ENCODE measurements at regions not wholly inside any gene's neighbourhood (a gene's known extent, or its start where the extent isn't known, plus 50 kb on each side); places are given as distances from the start of the nearest gene placed in this dataset.
"Not testable (repeated sequence)": the region's sequence is repeated elsewhere in the genome, so short reads cannot be mapped to it uniquely, and the experiment has no call there.

- H3K4me1 ChIP-seq (ENCODE audit: control insufficient read depth, insufficient read depth, low read length, unreplicated experiment); H3K27ac ChIP-seq (ENCODE audit: low read depth, low read length); H3K79me2 ChIP-seq (ENCODE audit: control insufficient read depth, insufficient read depth, low read length, unreplicated experiment); H3K27me3 ChIP-seq (ENCODE audit: insufficient read depth, low read length); H3K36me3 ChIP-seq (ENCODE audit: insufficient read depth, low read length); H2AFZ ChIP-seq (ENCODE audit: low read length, unreplicated experiment): not testable (repeated sequence)
- peak overlapping the region; percentile 46; the same call in 1 of the 2 replicates for H3K4me3 ChIP-seq (ENCODE audit: low read depth, low read length)
These were observed 140.7 kb downstream of the SPATA31A7 start for GRCh38 chr9:61330342-61331092.

- not testable (repeated sequence) for H3K36me3 ChIP-seq (ENCODE audit: insufficient read depth, low read length); H3K27ac ChIP-seq (ENCODE audit: low read depth, low read length); H3K4me3 ChIP-seq (ENCODE audit: low read depth, low read length); H2AFZ ChIP-seq (ENCODE audit: low read length, unreplicated experiment); H3K27me3 ChIP-seq (ENCODE audit: insufficient read depth, low read length); H3K4me1 ChIP-seq (ENCODE audit: control insufficient read depth, insufficient read depth, low read length, unreplicated experiment); H3K79me2 ChIP-seq (ENCODE audit: control insufficient read depth, insufficient read depth, low read length, unreplicated experiment)
These were observed 167.1 kb downstream of the SPATA31A7 start for GRCh38 chr9:61356936-61357335.

- H2AFZ ChIP-seq (ENCODE audit: low read length, unreplicated experiment); H3K79me2 ChIP-seq (ENCODE audit: control insufficient read depth, insufficient read depth, low read length, unreplicated experiment); H3K4me1 ChIP-seq (ENCODE audit: control insufficient read depth, insufficient read depth, low read length, unreplicated experiment); H3K4me3 ChIP-seq (ENCODE audit: low read depth, low read length); H3K36me3 ChIP-seq (ENCODE audit: insufficient read depth, low read length); H3K27ac ChIP-seq (ENCODE audit: low read depth, low read length); H3K27me3 ChIP-seq (ENCODE audit: insufficient read depth, low read length): not testable (repeated sequence)
These were observed 184.6 kb downstream of the SPATA31A7 start for GRCh38 chr9:61374390-61374789.

DNA sequence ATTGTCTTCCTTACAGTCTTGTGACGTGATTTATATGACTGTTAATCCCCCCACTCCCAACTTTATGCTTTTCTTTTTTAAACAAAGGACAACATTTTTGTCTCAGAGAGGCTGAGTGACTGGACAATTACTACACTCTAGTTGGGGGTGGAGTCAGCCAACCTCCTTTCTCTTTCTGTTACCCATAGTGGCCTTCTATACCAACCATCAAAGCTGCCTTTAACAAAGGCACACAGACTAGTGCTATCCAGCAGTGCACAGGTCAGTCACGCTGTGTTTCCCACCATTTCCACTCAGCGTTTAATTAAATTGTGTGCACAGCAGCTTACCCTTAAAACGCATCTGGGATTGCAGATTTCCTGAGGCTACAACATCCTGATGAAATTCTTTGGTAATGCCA lies 186.3 kb downstream of the SPATA31A7 start:
- H2AFZ ChIP-seq (ENCODE audit: low read length, unreplicated experiment); H3K4me3 ChIP-seq (ENCODE audit: low read depth, low read length); H3K27me3 ChIP-seq (ENCODE audit: insufficient read depth, low read length); H3K27ac ChIP-seq (ENCODE audit: low read depth, low read length); H3K79me2 ChIP-seq (ENCODE audit: control insufficient read depth, insufficient read depth, low read length, unreplicated experiment); H3K36me3 ChIP-seq (ENCODE audit: insufficient read depth, low read length); H3K4me1 ChIP-seq (ENCODE audit: control insufficient read depth, insufficient read depth, low read length, unreplicated experiment): not testable (repeated sequence)

- H3K27ac ChIP-seq (ENCODE audit: low read depth, low read length); H3K79me2 ChIP-seq (ENCODE audit: control insufficient read depth, insufficient read depth, low read length, unreplicated experiment); H3K4me3 ChIP-seq (ENCODE audit: low read depth, low read length); H3K36me3 ChIP-seq (ENCODE audit: insufficient read depth, low read length); H3K4me1 ChIP-seq (ENCODE audit: control insufficient read depth, insufficient read depth, low read length, unreplicated experiment); H2AFZ ChIP-seq (ENCODE audit: low read length, unreplicated experiment); H3K27me3 ChIP-seq (ENCODE audit: insufficient read depth, low read length): not testable (repeated sequence)
These were observed 196.4 kb downstream of the SPATA31A7 start for GRCh38 chr9:61386035-61386815.

GRCh38 chr9:61386816-61387102 lies 196.9 kb downstream of the SPATA31A7 start:
- H3K4me1 ChIP-seq (ENCODE audit: control insufficient read depth, insufficient read depth, low read length, unreplicated experiment); H3K36me3 ChIP-seq (ENCODE audit: insufficient read depth, low read length); H3K79me2 ChIP-seq (ENCODE audit: control insufficient read depth, insufficient read depth, low read length, unreplicated experiment); H3K27me3 ChIP-seq (ENCODE audit: insufficient read depth, low read length); H2AFZ ChIP-seq (ENCODE audit: low read length, unreplicated experiment); H3K4me3 ChIP-seq (ENCODE audit: low read depth, low read length); H3K27ac ChIP-seq (ENCODE audit: low read depth, low read length): not testable (repeated sequence)

DNA sequence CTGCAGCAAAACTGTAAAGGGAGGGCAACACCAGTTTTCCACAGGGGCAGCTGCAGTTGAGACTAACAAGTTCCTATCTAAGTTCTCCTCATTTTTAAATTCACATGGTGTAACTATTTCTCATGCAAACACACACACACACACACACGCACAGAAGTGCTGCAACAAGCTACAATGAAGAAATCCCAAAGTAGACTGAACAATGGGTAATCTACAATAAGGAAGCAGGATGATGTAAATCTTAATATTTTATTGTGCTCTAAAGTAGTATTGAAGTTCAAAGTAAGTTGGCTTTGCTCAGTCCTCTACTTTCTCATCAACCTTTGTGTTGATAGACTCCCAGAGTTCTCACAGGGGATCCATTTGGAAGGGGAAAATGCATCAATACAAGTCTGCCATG lies 212.9 kb downstream of the SPATA31A7 start:
- H2AFZ ChIP-seq (ENCODE audit: low read length, unreplicated experiment); H3K79me2 ChIP-seq (ENCODE audit: control insufficient read depth, insufficient read depth, low read length, unreplicated experiment); H3K36me3 ChIP-seq (ENCODE audit: insufficient read depth, low read length): not testable (repeated sequence)

GRCh38 chr9:61411933-61412605 lies 222.2 kb downstream of the SPATA31A7 start:
- H3K36me3 ChIP-seq (ENCODE audit: insufficient read depth, low read length); H3K27ac ChIP-seq (ENCODE audit: low read depth, low read length); H3K4me3 ChIP-seq (ENCODE audit: low read depth, low read length); H3K79me2 ChIP-seq (ENCODE audit: control insufficient read depth, insufficient read depth, low read length, unreplicated experiment); H3K4me1 ChIP-seq (ENCODE audit: control insufficient read depth, insufficient read depth, low read length, unreplicated experiment); H3K27me3 ChIP-seq (ENCODE audit: insufficient read depth, low read length); H2AFZ ChIP-seq (ENCODE audit: low read length, unreplicated experiment): not testable (repeated sequence)

More for the DNA sequence above, 212.9 kb downstream of the SPATA31A7 start:
- not testable (repeated sequence) for H3K4me3 ChIP-seq (ENCODE audit: low read depth, low read length); H3K4me1 ChIP-seq (ENCODE audit: control insufficient read depth, insufficient read depth, low read length, unreplicated experiment); H3K27me3 ChIP-seq (ENCODE audit: insufficient read depth, low read length); H3K27ac ChIP-seq (ENCODE audit: low read depth, low read length)

GRCh38 chr9:61412738-61413137 lies 222.9 kb downstream of the SPATA31A7 start:
- not testable (repeated sequence) for H3K4me3 ChIP-seq (ENCODE audit: low read depth, low read length); H3K27ac ChIP-seq (ENCODE audit: low read depth, low read length); H3K36me3 ChIP-seq (ENCODE audit: insufficient read depth, low read length); H3K4me1 ChIP-seq (ENCODE audit: control insufficient read depth, insufficient read depth, low read length, unreplicated experiment); H3K79me2 ChIP-seq (ENCODE audit: control insufficient read depth, insufficient read depth, low read length, unreplicated experiment); H2AFZ ChIP-seq (ENCODE audit: low read length, unreplicated experiment); H3K27me3 ChIP-seq (ENCODE audit: insufficient read depth, low read length)

DNA sequence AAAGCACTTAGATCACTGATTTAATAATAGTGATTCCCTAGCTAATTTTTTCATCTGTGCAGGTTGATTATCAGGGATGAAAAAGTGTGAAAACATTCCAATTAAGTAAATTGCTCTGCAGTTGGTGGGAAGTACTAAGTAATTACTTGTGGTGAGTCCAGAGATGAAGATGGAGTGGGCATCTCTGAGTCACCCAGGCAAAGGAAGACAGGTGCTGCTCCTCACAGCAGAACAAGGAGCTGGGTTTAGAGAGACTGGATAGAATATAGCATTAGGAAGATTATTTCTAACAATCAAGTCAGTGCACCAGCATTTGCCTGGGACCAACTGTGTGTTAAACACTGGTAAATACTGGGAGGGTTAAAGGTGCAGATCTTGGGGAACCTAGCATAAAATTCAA lies 228.3 kb downstream of the SPATA31A7 start:
- not testable (repeated sequence) for H3K27ac ChIP-seq (ENCODE audit: low read depth, low read length); H3K4me1 ChIP-seq (ENCODE audit: control insufficient read depth, insufficient read depth, low read length, unreplicated experiment)

More for the DNA sequence above, 228.3 kb downstream of the SPATA31A7 start:
- not testable (repeated sequence) for H3K27me3 ChIP-seq (ENCODE audit: insufficient read depth, low read length); H3K36me3 ChIP-seq (ENCODE audit: insufficient read depth, low read length); H2AFZ ChIP-seq (ENCODE audit: low read length, unreplicated experiment); H3K4me3 ChIP-seq (ENCODE audit: low read depth, low read length); H3K79me2 ChIP-seq (ENCODE audit: control insufficient read depth, insufficient read depth, low read length, unreplicated experiment)
